ENCODE measurements at regions not wholly inside any gene's neighbourhood (a gene's known extent, or its start where the extent isn't known, plus 50 kb on each side); places are given as distances from the start of the nearest gene placed in this dataset.
"Not testable (repeated sequence)": the region's sequence is repeated elsewhere in the genome, so short reads cannot be mapped to it uniquely, and the experiment has no call there.

DNA sequence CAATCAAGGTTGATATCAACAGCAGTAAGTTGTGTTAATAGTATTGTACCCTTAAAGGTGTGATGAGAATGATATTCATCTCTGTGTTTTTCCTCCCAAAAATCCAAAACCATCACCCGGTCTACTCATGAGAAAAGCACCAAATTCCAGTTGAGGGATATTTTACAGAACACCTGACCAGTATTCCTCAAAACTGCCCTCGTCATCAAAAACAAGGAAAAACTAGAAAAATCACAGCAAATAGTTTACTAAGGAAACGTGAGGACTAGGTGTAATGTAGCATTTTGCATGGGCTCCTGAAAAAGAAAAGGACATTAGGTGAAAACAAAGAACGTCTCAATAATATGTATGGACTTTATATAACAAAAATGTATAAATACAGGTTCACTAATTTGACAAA lies 394.4 kb upstream of the NRSN1 start:
- intact Hi-C loops (cut with micrococcal nuclease) = no loop called here
- DNase-seq (ENCODE audit: low spot score) = no peak
- Mint-ChIP-seq H3K4me3 (no peak overlapping the region), H3K27me3 (ENCODE audit: insufficient read depth) (no peaks in the 10 kb centered on the region), H3K27ac (no peak overlapping the region), H3K9me3 (no peaks in the 10 kb centered on the region), H3K36me3 (ENCODE audit: low read depth) (no peaks in the 10 kb centered on the region), H3K4me1 (ENCODE audit: low read depth) (no peaks in the 10 kb centered on the region)

GRCh38 chr6:23732521-23732920 lies 393.5 kb upstream of the NRSN1 start:
- Mint-ChIP-seq H3K4me3 (no peak overlapping the region), H3K9me3 (no peaks in the 10 kb centered on the region), H3K36me3 (ENCODE audit: low read depth) (no peaks in the 10 kb centered on the region), H3K27me3 (ENCODE audit: insufficient read depth) (no peaks in the 10 kb centered on the region), H3K4me1 (ENCODE audit: low read depth) (no peaks in the 10 kb centered on the region), H3K27ac (no peak overlapping the region)
- no peak for DNase-seq (ENCODE audit: low spot score)
- intact Hi-C loops (cut with micrococcal nuclease) = no loop called here

DNA sequence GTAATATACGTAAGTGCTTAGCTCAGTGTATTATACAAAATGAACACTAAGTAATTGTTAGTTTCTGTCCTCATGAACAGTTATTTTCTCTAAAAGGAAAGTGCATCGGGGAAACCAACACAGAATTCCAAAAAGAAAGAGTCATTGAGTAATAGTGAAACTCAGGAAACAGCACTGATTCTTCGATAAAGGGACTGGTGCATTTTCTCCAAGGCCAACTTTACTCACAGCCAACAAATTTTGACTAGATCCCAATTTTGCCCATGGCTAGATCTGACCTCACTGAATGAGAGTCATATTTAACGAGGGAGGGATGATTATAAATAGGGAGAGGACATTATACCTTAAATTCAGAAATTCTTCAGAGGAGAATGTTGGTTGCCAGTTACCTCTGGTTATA lies 390.9 kb upstream of the NRSN1 start:
- Mint-ChIP-seq H3K4me1 (ENCODE audit: low read depth) (no peaks in the 10 kb centered on the region), H3K4me3 (no peak overlapping the region), H3K27ac (no peak overlapping the region), H3K36me3 (ENCODE audit: low read depth) (no peaks in the 10 kb centered on the region), H3K9me3 (no peaks in the 10 kb centered on the region), H3K27me3 (ENCODE audit: insufficient read depth) (no peaks in the 10 kb centered on the region)
- intact Hi-C loops (cut with micrococcal nuclease) = no loop called here
- DNase-seq (ENCODE audit: low spot score) = no peak

DNA sequence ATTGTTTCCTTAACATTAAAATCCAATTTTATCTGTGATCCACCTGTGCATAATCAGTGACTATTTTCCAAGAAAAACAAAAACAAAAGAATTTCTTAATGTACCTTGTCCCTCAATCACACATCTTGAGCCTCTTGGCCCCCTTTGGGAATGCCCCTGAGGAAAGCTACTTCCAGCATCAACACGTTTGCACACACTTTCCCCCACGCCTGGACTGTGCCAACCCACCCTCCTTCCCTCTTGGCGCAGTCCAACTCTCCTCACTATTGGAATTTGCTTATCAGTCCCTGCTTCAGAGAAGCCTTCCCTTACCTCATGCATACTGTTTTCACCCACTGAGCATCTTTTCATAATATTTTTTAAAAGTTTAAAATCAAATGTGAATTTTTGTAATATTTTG lies 389.4 kb upstream of the NRSN1 start:
- intact Hi-C loops (cut with micrococcal nuclease) = no loop called here
- Mint-ChIP-seq H3K27ac (no peak overlapping the region), H3K36me3 (ENCODE audit: low read depth) (no peaks in the 10 kb centered on the region), H3K4me1 (ENCODE audit: low read depth) (no peaks in the 10 kb centered on the region), H3K9me3 (no peaks in the 10 kb centered on the region), H3K27me3 (ENCODE audit: insufficient read depth) (no peaks in the 10 kb centered on the region), H3K4me3 (no peak overlapping the region)
- DNase-seq (ENCODE audit: low spot score) = no peak

DNA sequence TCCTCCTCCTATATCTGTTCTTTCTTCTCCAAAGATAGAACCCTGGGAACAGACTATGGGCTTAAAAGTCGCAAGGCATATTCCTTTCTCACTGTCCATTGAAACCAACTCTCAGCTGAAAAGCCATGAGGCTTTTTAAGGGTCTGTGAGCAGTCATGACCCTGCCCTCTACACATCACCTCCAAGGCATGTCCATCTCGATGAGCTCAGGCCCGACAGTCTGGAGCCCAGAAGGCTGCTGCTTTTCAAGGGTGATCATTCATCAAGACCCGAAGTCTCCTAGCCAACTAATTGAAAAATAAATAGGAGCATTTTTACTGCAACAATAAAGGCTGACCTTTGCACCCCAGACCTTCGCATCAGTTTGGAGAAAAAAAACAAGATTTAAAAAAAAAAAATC lies 378.8 kb upstream of the NRSN1 start:
- no peaks in the 10 kb centered on the region for H3K27me3 Mint-ChIP-seq (ENCODE audit: insufficient read depth)
- intact Hi-C loops (cut with micrococcal nuclease) = no loop called here
- no peak overlapping the region for H3K27ac Mint-ChIP-seq
- no peaks in the 10 kb centered on the region for H3K36me3 Mint-ChIP-seq (ENCODE audit: low read depth)
- H3K4me3 Mint-ChIP-seq = no peak overlapping the region
- no peaks in the 10 kb centered on the region for H3K9me3 Mint-ChIP-seq
- H3K4me1 Mint-ChIP-seq (ENCODE audit: low read depth) = no peaks in the 10 kb centered on the region
- no peak for DNase-seq (ENCODE audit: low spot score)

DNA sequence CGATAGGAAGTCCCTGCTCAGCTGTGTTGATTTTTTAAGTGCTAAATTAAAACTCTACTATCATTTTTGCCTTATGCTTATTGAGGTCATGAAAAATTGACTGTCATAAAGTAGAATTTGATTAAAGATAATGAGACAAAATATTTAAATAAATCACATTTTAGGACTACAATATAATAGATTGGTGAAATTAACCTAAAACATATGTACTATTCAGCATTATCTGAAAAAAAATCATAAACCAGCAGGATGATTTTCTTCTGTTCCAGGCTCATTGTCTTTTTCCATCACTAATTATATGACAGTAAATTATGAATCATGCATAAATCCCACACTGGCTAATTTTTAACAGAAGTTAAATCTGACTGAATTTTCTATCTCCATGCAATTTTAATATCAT lies 373.6 kb upstream of the NRSN1 start:
- Mint-ChIP-seq H3K4me1 (ENCODE audit: low read depth) (no peaks in the 10 kb centered on the region), H3K27ac (no peak overlapping the region), H3K36me3 (ENCODE audit: low read depth) (no peaks in the 10 kb centered on the region), H3K9me3 (no peaks in the 10 kb centered on the region), H3K4me3 (no peak overlapping the region), H3K27me3 (ENCODE audit: insufficient read depth) (no peaks in the 10 kb centered on the region)
- no peak for DNase-seq (ENCODE audit: low spot score)
- intact Hi-C loops (cut with micrococcal nuclease) = no loop called here

DNA sequence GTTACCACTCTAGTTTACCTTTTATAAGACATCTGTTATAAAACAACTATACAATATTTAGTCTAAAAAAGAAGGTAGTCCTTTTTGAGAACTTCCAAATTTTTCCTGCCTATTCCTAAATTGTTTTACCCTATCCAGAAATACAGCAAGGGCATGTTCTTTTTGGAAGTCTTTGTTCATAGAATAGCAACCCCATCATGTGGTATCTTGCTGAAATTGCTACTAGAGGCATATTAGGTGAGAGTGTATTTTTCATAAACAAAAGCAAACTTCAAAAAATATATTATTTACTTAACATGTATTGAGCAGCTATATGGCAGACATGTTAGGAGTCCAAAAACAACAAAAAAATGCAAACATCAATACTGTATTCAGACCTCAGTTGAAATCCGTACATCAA lies 371.8 kb upstream of the NRSN1 start:
- H3K27ac Mint-ChIP-seq = no peak overlapping the region
- intact Hi-C loops (cut with micrococcal nuclease) = no loop called here
- no peaks in the 10 kb centered on the region for H3K27me3 Mint-ChIP-seq (ENCODE audit: insufficient read depth)

DNA sequence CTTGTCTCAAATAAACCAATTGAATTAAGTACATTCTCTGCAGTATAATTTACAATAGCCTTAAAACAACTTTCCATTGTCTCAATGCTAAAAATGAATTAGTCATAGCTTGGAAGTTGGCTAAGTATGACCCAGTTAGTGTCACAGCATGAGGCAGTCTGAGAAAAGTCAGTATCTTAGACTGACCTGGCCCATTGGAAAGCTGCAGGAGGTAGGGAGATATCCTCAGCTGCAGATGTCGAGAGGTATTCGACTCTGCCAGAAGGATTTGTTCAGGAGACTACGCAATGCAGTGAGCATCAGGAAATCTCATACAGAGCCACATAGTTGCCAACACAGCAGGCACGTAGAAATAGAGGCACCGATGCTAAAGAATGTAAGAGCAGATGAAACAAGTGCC lies 350.9 kb upstream of the NRSN1 start:
- intact Hi-C loops (cut with micrococcal nuclease) = no loop called here
- H3K9me3 Mint-ChIP-seq = no peaks in the 10 kb centered on the region
- no peak overlapping the region for H3K4me3 Mint-ChIP-seq
- no peak overlapping the region for H3K27ac Mint-ChIP-seq
- no peaks in the 10 kb centered on the region for H3K4me1 Mint-ChIP-seq (ENCODE audit: low read depth)
- no peaks in the 10 kb centered on the region for H3K27me3 Mint-ChIP-seq (ENCODE audit: insufficient read depth)
- H3K36me3 Mint-ChIP-seq (ENCODE audit: low read depth) = no peaks in the 10 kb centered on the region
- no peak for DNase-seq (ENCODE audit: low spot score)

More for the DNA sequence above, 371.8 kb upstream of the NRSN1 start:
- Mint-ChIP-seq H3K4me1 (ENCODE audit: low read depth) (no peaks in the 10 kb centered on the region), H3K4me3 (no peak overlapping the region), H3K9me3 (no peaks in the 10 kb centered on the region), H3K36me3 (ENCODE audit: low read depth) (no peaks in the 10 kb centered on the region)
- DNase-seq (ENCODE audit: low spot score) = no peak

- H3K4me3 Mint-ChIP-seq = no peak overlapping the region
- no peaks in the 10 kb centered on the region for H3K36me3 Mint-ChIP-seq (ENCODE audit: low read depth)
- intact Hi-C loops (cut with micrococcal nuclease) = no loop called here
- no peaks in the 10 kb centered on the region for H3K4me1 Mint-ChIP-seq (ENCODE audit: low read depth)
- DNase-seq (ENCODE audit: low spot score) = no peak
- peaks cover 4% of the 10 kb centered on the region for H3K9me3 Mint-ChIP-seq
- no peaks in the 10 kb centered on the region for H3K27me3 Mint-ChIP-seq (ENCODE audit: insufficient read depth)
- H3K27ac Mint-ChIP-seq = no peak overlapping the region
Observed at GRCh38 chr6:23783901-23784300, 342.1 kb upstream of the NRSN1 start.

DNA sequence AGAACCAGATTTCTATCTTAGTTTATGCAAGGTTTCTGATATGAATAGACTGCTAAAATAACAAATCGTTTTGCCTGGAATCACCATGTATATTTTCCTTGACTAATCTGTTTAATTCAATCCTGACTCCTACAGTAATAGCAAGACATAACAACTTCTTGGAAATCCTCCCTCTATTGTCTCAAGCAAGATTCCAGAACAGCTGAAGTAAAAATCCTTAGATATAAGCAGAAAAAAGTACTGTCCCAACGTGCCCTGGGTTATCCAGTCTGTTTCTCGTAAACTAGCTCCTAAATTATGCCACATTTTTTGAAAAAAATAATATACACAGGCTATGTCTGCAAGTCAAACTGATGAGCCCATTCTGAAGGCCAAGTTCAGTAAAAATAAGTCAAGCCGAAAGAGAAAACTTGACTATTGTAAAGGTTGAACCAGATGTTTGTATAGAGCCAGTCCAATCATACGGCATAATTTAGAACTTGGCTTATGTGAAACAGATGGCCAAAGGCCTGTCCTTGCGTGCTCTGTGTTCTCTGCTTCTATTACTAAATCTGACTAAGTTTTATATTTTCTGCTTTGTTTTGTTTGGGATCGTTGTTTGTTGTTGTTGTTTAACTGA lies 341.6 kb upstream of the NRSN1 start:
- H3K4me1 Mint-ChIP-seq (ENCODE audit: low read depth) = no peaks in the 10 kb centered on the region
- no peak overlapping the region for H3K4me3 Mint-ChIP-seq
- DNase-seq (ENCODE audit: low spot score) = no peak
- H3K36me3 Mint-ChIP-seq (ENCODE audit: low read depth) = no peaks in the 10 kb centered on the region
- H3K27ac Mint-ChIP-seq = no peak overlapping the region
- intact Hi-C loops (cut with micrococcal nuclease) = no loop called here
- H3K9me3 Mint-ChIP-seq = peaks cover 4% of the 10 kb centered on the region
- no peaks in the 10 kb centered on the region for H3K27me3 Mint-ChIP-seq (ENCODE audit: insufficient read depth)

DNA sequence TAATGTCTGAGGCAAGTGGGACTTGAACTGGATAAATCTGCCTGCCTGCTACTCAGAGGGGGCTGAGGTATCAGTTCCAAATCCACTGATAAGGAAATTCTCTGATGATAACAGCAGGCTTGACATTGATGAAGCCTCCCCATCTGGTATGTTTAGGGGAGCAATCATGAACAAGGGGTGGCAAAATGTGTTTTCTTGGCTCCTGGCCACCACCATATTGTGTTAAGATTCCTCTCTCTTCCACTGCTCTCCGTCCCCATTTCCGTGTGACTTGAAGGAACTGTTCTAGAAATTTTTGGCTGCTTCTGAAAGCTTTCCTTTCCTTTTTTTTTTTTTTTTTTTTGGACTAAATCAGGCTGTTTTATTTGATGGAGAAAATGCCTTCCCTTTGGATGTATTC lies 335.3 kb upstream of the NRSN1 start:
- H3K36me3 Mint-ChIP-seq (ENCODE audit: low read depth) = no peaks in the 10 kb centered on the region
- H3K4me3 Mint-ChIP-seq = no peak overlapping the region
- no peaks in the 10 kb centered on the region for H3K9me3 Mint-ChIP-seq
- no peaks in the 10 kb centered on the region for H3K4me1 Mint-ChIP-seq (ENCODE audit: low read depth)
- intact Hi-C loops (cut with micrococcal nuclease) = no loop called here
- no peak overlapping the region for H3K27ac Mint-ChIP-seq
- no peak for DNase-seq (ENCODE audit: low spot score)
- no peaks in the 10 kb centered on the region for H3K27me3 Mint-ChIP-seq (ENCODE audit: insufficient read depth)

- H3K27me3 Mint-ChIP-seq (ENCODE audit: insufficient read depth) = no peaks in the 10 kb centered on the region
- intact Hi-C loops (cut with micrococcal nuclease) = no loop called here
- no peaks in the 10 kb centered on the region for H3K9me3 Mint-ChIP-seq
- no peaks in the 10 kb centered on the region for H3K36me3 Mint-ChIP-seq (ENCODE audit: low read depth)
- no peak for DNase-seq (ENCODE audit: low spot score)
- H3K4me3 Mint-ChIP-seq = no peak overlapping the region
- no peaks in the 10 kb centered on the region for H3K4me1 Mint-ChIP-seq (ENCODE audit: low read depth)
- H3K27ac Mint-ChIP-seq = no peak overlapping the region
Observed at GRCh38 chr6:23797041-23797440, 329.0 kb upstream of the NRSN1 start.

- H3K27me3 Mint-ChIP-seq (ENCODE audit: insufficient read depth); H3K4me1 Mint-ChIP-seq (ENCODE audit: low read depth); H3K9me3 Mint-ChIP-seq; intact Hi-C loops (cut with micrococcal nuclease); DNase-seq (ENCODE audit: low spot score); H3K4me3 Mint-ChIP-seq; H3K36me3 Mint-ChIP-seq (ENCODE audit: low read depth); H3K27ac Mint-ChIP-seq: not testable (repeated sequence)
Observed at GRCh38 chr6:23804289-23804688, 321.7 kb upstream of the NRSN1 start.

DNA sequence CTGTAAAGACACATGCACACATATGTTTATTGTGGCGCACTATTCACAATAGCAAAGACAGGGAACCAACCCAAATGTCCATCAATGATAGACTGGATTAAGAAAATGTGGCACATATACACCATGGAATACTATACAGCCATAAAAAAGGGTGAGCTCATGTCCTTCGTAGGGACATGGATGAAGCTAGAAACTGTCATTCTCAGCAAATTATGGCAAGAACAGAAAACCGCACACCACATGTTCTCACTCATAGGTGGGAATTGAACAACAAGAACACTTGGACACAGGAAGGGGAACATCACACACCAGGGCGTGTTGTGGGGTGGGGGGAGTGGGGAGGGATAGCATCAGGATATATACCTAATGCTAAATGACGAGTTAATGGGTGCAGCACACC lies 304.9 kb upstream of the NRSN1 start:
- H3K4me3 Mint-ChIP-seq; intact Hi-C loops (cut with micrococcal nuclease); DNase-seq (ENCODE audit: low spot score); H3K27ac Mint-ChIP-seq; H3K4me1 Mint-ChIP-seq (ENCODE audit: low read depth); H3K36me3 Mint-ChIP-seq (ENCODE audit: low read depth); H3K27me3 Mint-ChIP-seq (ENCODE audit: insufficient read depth): not testable (repeated sequence)
- H3K9me3 Mint-ChIP-seq = peaks cover 15% of the 10 kb centered on the region

Data from activated T-helper 1 cell treated with anti-CD3 and anti-CD28 coated beads, Interleukin-12 subunit alpha, Interleukin-12 subunit beta, Interleukin-2, Interleukin-4 antibody, amounts not matched to agents 30 ng/mL and 10 ng/mL and 1 ng/mL, durations not matched to agents 14 hours and 24 hours and 36 hours (primary cell).